CD1c-positive myeloid dendritic cell (primary cell): ENCODE measurements at regions not wholly inside any gene's neighbourhood (a gene's known extent, or its start where the extent isn't known, plus 50 kb on each side); places are given as distances from the start of the nearest gene placed in this dataset.

Source experiments
- DNase-seq: peaks from one replicate; pipeline ENCODE4 v3.0.0-alpha.2; 2016; ENCODE audit errors: extremely low spot score

GRCh38 chr22:47609653-47610052 is 847.2 kb downstream of the TBC1D22A start:
- no peak for DNase-seq

DNA sequence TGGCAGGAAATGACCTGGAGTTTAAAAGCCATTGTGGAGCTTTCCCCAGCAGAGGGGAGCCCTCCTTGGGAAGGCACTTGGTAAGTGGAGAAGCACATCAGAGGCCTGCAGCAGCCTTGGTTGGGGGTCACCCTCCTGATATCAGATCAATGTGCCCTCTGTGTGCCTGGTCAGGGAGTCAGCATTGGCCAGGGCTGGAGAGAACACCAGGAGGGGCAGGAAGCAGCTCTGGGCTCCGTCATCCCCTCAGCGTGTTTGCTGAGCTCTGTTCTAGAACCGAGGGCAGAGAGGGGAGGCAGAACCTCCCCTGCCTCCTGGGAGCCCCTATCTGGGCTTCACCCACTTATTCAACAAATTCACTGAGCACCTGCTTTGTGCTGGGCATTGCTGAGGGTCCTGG is 846.0 kb downstream of the TBC1D22A start:
- no peak for DNase-seq

- no peak for DNase-seq
Measured at GRCh38 chr22:47607486-47607885, 845.0 kb downstream of the TBC1D22A start.

GRCh38 chr22:47606426-47606825 is 844.0 kb downstream of the TBC1D22A start:
- DNase-seq = no peak

GRCh38 chr22:47605886-47606285 is 843.4 kb downstream of the TBC1D22A start:
- DNase-seq = no peak

DNA sequence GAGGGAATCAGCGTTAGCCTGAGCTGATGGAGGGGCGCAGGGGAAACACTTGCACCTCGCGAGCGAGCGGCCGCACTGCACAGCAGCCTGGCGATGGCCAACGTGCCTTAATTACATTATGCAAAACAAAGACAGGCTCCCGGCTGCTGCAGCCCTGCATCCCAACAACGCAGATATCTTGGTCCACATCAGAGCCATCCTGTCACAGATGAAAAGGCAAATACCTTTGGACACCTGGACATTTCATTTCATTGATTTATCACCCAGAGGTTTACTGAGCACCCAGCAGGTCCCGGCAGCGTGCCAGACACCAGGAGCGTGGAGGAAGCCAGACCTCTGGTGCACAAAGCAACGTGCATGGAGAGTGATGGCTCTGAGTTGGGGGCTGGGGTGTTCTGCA is 843.0 kb downstream of the TBC1D22A start:
- no peak for DNase-seq

DNA sequence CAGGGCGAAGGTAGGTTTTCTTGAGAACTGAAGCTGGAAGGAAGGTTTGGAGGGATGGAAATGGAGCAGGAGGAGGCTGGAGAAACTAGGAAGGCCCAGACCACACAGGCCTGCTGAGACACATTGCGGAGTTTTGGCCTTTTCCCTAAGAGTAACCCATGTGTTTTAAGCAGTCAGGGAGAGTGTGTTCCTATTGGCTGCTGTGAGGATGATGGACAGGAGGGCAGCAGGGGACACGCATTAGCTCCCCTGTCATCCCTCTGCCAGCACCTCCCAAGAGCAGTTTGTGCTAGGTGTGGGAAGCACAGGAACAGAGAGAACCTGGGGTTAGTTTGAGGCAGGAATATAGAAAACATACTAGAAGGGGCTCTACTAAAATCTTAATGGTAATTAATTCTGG is 842.1 kb downstream of the TBC1D22A start:
- no peak for DNase-seq

GRCh38 chr22:47602732-47603131 is 840.3 kb downstream of the TBC1D22A start:
- DNase-seq = no peak

DNA sequence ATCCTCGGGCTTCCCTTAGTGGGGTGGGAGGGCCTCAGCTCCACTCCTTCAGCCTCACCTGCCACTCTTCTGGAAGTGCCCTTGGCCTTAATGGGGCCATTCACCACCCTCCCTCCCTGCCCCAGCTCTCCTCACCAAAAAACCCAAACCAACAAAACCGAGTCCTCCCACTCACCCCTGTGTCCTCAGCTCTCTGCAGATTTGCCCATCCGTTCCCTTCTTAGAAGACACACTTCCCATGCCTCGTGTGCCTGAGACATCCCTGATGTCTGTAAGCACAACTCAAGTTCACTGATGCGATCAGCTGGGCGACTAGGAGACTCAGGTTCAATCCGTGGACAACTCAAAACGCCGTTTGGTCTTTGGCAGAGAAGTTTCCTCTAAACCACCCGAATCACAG is 839.2 kb downstream of the TBC1D22A start:
- no peak for DNase-seq

- no peak for DNase-seq
Measured at GRCh38 chr22:47600791-47601625, 838.6 kb downstream of the TBC1D22A start.

GRCh38 chr22:47600281-47600680 is 837.8 kb downstream of the TBC1D22A start:
- no peak for DNase-seq

- DNase-seq = no peak
Measured at GRCh38 chr22:47599753-47600152, 837.3 kb downstream of the TBC1D22A start.

GRCh38 chr22:47598864-47599263 is 836.4 kb downstream of the TBC1D22A start:
- no peak for DNase-seq

GRCh38 chr22:47597041-47597440 is 834.6 kb downstream of the TBC1D22A start:
- DNase-seq = no peak

- no peak for DNase-seq
Measured at GRCh38 chr22:47596176-47596690, 833.8 kb downstream of the TBC1D22A start.

DNA sequence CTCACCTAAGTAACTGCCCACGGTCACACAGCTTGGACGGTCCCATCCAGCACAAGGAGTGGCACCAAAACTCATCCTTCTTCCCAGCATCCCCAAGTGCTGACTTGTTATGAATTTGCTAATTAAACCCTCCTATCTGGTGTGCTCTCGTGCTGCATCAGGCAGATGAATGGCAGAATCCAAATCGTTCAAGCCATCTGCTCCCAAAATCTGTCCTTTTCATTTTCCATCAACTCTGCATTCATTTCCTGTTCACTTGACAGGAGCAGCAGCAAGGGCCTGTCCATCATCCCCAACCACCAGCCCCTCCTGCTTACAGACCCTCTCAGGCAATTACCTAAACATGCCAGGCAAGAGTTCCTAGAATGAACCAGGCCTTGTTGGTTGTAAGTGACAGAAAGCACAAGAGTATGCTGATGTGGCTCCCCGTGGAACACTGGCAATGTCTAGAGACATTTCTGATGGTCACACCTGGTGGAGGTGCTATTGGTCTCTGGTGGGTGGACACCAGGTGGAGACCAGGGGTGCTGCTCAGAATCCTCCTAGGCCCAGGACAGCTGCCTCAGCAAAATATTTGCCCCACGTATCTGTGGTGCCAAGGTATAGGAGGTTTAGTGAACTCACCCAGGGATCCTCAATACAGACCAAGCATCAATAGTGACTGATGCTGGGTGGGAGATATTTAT is 832.5 kb downstream of the TBC1D22A start:
- DNase-seq = no peak

DNA sequence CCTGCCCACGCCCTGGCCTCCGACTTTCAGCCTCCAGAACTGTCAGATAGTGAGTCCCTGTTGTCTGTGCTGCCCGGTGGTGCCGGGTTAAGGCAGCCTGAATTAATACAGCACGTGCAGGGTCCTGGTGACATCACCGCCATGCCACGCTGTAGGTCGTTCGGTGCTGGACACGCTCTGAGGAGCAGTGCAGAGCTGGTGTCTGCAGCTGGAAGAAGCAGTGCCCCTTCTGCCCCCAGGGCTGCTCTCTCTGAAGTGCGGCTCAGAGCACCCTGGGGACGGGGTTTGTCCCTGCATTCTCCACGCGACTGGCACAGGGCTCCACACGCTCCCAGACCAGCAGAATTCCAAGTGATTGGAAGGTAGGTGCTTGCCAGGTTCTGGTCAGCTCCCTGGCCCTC is 831.5 kb downstream of the TBC1D22A start:
- DNase-seq = no peak

DNA sequence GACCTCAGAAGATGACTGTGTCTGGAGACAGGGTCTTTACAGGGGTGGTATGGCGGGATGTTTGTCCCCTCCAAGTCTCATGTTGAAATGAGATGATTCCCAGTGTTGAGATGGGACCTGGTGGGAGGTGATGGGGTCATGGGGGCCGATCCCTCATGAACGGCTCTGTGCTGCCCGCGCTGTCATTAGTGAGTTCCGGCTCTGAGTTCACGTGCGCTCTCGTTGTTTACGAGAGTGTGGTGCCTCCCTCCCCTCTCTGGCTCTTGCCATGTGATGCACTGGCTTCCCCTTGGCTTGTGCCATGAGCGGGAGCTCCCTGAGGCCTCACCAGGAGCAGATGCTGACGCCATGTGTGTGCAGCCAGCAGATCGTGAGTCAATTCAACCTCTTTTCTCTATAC is 830.8 kb downstream of the TBC1D22A start:
- DNase-seq = no peak

DNA sequence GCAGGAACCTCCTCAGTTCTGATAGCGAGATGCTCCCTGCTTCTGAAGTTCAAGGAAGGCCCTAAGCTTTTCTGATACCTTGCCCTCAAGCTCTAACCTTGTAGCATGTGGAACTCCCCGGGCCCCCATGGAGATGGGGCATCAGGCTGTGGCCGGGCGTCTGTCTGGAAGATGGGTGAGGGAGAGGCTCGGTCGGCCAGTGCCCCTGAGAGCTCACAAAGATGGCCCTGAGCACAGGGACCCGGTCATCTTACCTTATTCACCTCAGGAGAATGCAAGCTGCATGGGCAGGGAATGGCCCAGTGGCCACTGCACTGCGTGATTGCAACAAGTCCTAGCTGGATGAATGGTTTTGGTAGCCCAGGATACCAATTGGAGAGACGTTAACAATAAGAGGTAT is 830.3 kb downstream of the TBC1D22A start:
- no peak for DNase-seq

DNA sequence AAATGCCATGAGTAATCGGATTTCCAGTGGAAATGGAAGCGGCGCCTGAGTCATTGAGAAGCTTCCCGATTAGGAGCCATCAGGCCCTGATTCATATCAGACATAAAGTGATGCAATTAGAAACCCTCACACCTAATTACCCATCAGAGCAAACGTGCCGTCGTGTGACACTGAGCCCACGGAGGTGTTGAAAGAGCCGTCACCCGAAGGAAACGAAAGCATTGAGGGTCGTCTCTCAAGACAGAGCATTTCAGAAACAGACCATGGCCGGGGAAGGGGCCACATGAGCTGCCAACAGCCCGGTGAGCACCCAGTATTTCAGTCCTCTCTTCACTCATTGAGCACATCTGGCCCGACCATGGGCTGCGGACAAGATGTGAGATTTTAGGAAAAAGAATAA is 829.3 kb downstream of the TBC1D22A start:
- DNase-seq = no peak

GRCh38 chr22:47591016-47591415 is 828.6 kb downstream of the TBC1D22A start:
- DNase-seq = no peak

DNA sequence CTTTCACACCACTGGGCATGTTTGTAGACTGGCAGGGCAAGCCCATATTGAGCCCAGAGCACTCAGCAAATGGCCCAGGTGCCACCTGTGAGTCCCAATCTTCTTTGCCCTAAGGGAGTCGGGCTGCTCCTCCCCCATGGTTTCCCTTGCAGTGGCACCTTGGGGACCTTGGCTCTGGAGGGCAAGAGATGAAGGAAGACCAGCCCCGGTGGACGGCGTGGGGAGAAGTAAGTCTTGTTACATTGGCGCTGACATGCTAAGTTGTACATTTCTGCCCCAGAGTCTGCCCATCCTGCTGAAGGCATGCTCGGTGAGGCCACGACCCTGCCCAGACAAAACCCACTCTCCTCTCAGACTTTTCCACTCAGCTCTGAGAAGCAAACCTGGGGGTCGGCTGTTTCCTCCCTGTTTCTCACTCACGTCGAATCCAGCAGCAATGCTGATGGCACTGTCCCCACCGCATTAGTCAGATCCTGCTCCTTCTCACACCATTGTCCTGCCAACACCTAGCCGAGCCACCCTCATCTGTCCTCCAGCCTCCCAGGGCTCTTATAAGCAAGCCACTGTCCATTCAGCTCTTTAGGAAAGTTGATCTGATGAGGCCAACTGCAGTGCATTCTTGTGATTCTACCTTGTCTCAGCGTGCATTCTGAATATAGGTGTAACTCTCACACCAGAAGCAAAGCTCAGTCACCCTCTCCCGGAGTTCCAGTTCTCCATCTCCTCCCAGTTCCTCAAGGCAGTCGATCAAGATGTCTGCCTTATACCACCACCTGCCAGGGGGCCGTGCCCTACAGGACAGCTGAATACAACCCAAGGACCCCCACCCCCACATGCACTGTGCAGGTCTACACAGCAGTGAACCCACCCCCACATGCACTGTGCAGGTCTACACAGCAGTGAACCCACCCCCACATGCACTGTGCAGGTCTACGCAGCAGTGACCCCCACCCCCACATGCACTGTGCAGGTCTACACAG is 827.1 kb downstream of the TBC1D22A start:
- DNase-seq = no peak
